Duodenal mucosa (tissue), 2 donors: ENCODE measurements at regions not wholly inside any gene's neighbourhood (a gene's known extent, or its start where the extent isn't known, plus 50 kb on each side); places are given as distances from the start of the nearest gene placed in this dataset.

Source experiments
- H3K27ac ChIP-seq: one replicate; pipeline ENCODE4 v1.7.0; 2013; ENCODE audit warnings: low read depth, low read length
- H3K27me3 ChIP-seq, 2 donors: one replicate each; pipeline ENCODE4 v1.7.0; 2013; ENCODE audit warnings: low read length in 2 of 2, control low read depth in 1 of 2; ENCODE audit not compliant: insufficient read depth in 2 of 2, control insufficient read depth in 1 of 2
- H3K36me3 ChIP-seq, 2 donors: one replicate each; pipeline ENCODE4 v1.7.0; 2013; ENCODE audit warnings: low read length in 2 of 2, control low read depth in 1 of 2; ENCODE audit not compliant: insufficient read depth in 2 of 2, control insufficient read depth in 1 of 2
- H3K4me1 ChIP-seq, 2 donors: one replicate each; pipeline ENCODE4 v1.7.0; 2013; ENCODE audit warnings: low read length in 2 of 2, control low read depth in 1 of 2; ENCODE audit not compliant: insufficient read depth in 2 of 2, control insufficient read depth in 1 of 2
- H3K4me3 ChIP-seq, 2 donors: one replicate each; pipeline ENCODE4 v1.7.0; 2013; ENCODE audit warnings: low read length in 2 of 2, low read depth in 1 of 2
- H3K9ac ChIP-seq, 2 donors: one replicate each; pipeline ENCODE4 v1.7.0; 2013; ENCODE audit warnings: low read length in 2 of 2, low read depth in 1 of 2
- H3K9me3 ChIP-seq, 2 donors: one replicate each; pipeline ENCODE4 v1.7.0; 2013; ENCODE audit warnings: low read length in 2 of 2, control low read depth in 1 of 2; ENCODE audit not compliant: control insufficient read depth in 1 of 2

GRCh38 chr2:120523766-120524165 lies 177.8 kb downstream of the INHBB start:
- Histone ChIP-seq H3K9ac (no peak overlapping the region), H3K4me1 (no peaks in the 10 kb centered on the region), H3K27ac (no peak overlapping the region), H3K4me3 (no peak overlapping the region), H3K27me3 (peaks cover 18 to 34% of the 10 kb centered on the region in 2 donors), H3K36me3 (no peaks in the 10 kb centered on the region), H3K9me3 (no peaks in the 10 kb centered on the region)

DNA sequence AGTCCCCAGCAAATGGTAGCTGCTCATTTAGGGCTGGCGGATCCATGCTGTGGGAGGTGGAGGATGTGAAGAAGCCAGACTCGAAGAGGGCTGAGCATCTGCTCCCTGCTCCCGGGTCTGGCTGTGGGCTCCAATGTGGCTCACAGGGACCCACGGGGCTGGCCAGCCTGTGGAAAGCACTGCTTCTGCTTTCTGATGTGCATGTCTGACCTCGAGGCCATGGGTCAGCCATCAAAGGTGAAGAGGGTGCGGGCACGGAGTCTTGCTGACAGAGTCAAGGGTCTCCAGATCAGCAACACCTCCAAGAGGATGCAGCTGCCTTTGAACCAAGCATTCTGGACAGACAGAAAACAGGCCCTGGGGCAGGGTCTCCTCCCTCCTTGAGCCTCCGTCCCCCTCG lies 178.2 kb downstream of the INHBB start:
- H3K4me3 ChIP-seq: no peak overlapping the region
- no peak overlapping the region for H3K9ac ChIP-seq
- H3K4me1 ChIP-seq: no peaks in the 10 kb centered on the region
- H3K27ac ChIP-seq: no peak overlapping the region
- H3K36me3 ChIP-seq: no peaks in the 10 kb centered on the region
- H3K27me3 ChIP-seq: peaks cover 18 to 34% of the 10 kb centered on the region in 2 donors
- H3K9me3 ChIP-seq: no peaks in the 10 kb centered on the region

GRCh38 chr2:120525056-120526046 lies 179.4 kb downstream of the INHBB start:
- H3K4me3 ChIP-seq: no peak overlapping the region
- H3K36me3 ChIP-seq: no peaks in the 10 kb centered on the region
- peaks cover 18 to 34% of the 10 kb centered on the region in 2 donors for H3K27me3 ChIP-seq
- H3K4me1 ChIP-seq: no peaks in the 10 kb centered on the region
- no peak overlapping the region for H3K9ac ChIP-seq
- H3K9me3 ChIP-seq: no peaks in the 10 kb centered on the region
- no peak overlapping the region for H3K27ac ChIP-seq

GRCh38 chr2:120526047-120526562 lies 180.2 kb downstream of the INHBB start:
- Histone ChIP-seq H3K9me3 (peaks cover 0 to 5% of the 10 kb centered on the region in 2 donors), H3K27me3 (peaks cover 18 to 34% of the 10 kb centered on the region in 2 donors), H3K36me3 (no peaks in the 10 kb centered on the region), H3K9ac (no peak overlapping the region), H3K27ac (no peak overlapping the region), H3K4me3 (no peak overlapping the region), H3K4me1 (no peaks in the 10 kb centered on the region)

DNA sequence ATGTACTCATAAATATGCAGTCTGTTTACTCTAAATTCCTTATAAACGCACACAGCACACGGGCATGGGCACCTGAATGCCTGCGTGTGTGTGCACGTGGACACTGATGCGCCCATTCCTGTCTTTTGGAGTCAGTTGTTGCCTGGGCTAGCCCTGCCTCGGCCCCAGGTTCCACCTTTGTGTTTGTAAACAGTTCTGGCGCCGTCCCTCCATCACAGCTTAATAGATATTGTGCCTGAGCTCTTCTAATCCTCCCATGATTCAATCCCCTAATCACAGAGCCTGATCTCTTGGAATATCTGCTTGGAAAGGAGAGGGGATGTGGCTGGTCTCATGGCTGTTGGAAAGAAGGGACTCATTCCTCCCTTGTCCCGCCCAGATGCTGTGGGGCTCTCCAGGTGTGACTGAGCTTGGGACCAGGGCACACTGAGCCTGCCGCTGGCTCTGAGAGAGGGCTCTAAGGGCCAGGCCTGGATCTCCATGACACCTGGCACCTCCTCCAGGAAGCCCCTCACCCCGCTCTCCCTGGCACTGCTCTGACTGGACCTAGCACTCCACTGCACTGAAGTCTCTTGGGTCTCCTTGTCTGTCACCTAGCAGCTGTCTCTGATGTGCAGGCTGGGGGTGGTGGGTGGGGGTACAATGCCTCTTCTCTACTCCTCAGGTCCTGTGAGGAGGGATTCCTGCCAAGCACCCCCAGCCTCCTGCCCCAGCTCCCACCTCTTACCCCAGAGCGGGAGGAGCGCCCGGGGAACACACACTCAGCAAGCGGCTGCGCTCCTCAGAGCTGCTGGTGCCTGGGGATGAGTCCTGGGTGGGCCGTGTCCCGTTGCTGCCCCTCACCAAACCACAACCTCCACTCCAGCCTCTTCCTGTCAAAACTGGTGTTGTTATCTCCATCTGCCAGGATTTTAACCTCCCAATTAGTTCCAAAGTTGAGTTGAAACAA lies 181.3 kb downstream of the INHBB start:
- Histone ChIP-seq H3K9me3 (peaks cover 0 to 5% of the 10 kb centered on the region in 2 donors), H3K27ac (no peak overlapping the region), H3K9ac (no peak overlapping the region), H3K4me1 (no peaks in the 10 kb centered on the region), H3K27me3 (peaks cover 13 to 22% of the 10 kb centered on the region in 2 donors), H3K4me3 (no peak overlapping the region), H3K36me3 (no peaks in the 10 kb centered on the region)

DNA sequence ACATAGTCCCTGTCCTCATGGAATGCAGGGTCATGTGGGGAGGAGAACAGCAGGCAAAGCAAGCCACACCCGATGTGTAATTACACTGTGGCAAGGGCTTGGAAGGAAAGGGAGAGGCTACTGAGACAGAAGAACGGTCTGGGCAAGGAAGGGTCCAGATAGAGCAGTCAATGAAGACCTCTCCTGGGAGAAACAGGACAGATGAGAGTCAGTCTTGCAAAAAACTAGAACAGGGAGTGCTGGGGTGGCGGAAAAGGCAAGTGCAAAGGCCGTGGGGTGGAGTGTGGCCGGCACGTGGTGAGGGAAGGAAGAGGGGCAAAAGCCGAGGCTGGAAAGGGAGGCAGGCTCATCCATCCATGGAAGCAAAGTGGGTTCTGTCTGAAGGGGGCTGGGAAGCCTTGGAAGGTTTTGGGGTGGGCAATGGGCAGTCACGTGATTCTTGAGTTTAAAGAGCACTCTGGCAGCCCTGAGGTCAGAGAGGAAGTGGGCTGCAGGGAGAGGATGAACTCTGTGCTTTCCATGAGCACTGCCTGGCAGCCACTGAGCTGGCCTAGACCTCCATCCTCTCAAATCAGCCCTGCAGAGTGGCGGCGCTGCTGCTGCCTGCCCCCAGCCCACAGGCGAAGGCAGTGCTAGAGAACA lies 182.2 kb downstream of the INHBB start:
- H3K4me1 ChIP-seq: no peaks in the 10 kb centered on the region
- no peaks in the 10 kb centered on the region for H3K36me3 ChIP-seq
- H3K4me3 ChIP-seq: no peak overlapping the region
- H3K9ac ChIP-seq: no peak overlapping the region
- peaks cover 7 to 13% of the 10 kb centered on the region in 2 donors for H3K27me3 ChIP-seq
- H3K9me3 ChIP-seq: peaks cover 0 to 5% of the 10 kb centered on the region in 2 donors
- H3K27ac ChIP-seq: no peak overlapping the region

DNA sequence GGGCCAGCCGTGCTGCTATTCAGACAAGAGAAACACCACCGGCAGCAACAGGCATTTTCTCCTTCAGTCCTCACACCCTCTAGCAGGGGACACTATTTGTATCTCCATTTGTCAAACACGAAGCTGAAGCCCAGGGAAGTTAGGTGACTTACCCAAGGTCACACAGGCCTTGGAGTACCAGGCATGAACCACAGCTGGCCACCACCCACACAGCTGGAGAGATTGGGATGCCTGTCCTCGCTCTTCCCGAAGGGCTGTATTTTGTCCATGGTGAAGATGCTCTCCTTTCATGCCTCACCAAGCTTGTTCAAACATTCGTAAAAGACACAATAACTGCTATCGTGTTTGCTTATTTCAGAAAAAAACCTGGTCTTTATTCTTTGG lies 182.7 kb downstream of the INHBB start:
- Histone ChIP-seq H3K9me3 (peaks cover 0 to 5% of the 10 kb centered on the region in 2 donors), H3K4me3 (no peak overlapping the region), H3K27me3 (peaks cover 4 to 8% of the 10 kb centered on the region in 2 donors), H3K36me3 (no peaks in the 10 kb centered on the region), H3K27ac (no peak overlapping the region), H3K4me1 (no peaks in the 10 kb centered on the region), H3K9ac (no peak overlapping the region)

DNA sequence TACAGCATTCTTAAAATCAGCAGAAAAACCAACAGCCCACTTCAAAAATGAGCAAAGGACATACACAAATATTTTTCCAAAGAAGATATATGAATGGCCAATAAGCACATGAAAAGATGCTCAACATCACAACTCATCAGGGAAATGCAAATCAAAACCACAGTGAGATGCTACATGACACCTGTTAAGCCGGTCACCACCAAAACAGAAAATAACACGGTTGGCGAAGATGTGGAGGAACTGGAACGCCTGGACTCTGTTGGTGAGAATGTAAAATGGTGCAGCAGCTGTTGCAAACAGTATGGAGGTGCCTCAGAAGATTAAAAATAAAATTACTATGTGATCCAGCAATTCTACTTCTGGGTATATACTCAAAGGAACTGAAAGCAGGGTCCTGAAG lies 184.8 kb downstream of the INHBB start:
- Histone ChIP-seq H3K27ac (no peak overlapping the region), H3K9ac (no peak overlapping the region), H3K27me3 (no peaks in the 10 kb centered on the region), H3K4me3 (no peak overlapping the region), H3K9me3 (peaks cover 0 to 5% of the 10 kb centered on the region in 2 donors), H3K36me3 (no peaks in the 10 kb centered on the region), H3K4me1 (no peaks in the 10 kb centered on the region)

DNA sequence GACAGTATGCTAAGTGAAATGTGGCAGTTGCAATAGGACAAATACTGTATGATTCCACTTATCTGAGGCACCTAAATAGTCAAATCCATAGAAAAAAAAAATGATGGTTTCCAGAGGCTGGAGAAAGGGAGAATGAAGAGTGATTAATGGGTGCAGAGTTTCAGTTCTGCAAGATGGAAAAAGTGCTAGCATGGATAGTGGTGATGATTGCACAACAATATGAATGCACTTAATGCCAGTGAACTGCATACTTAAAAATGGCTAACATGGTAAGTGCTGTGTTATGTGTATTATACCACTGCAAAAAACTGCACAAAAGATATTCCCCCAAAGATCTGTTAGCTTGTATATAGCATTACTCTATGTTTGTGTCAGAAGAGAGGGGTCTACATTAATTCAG lies 185.4 kb downstream of the INHBB start:
- H3K9ac ChIP-seq: no peak overlapping the region
- no peaks in the 10 kb centered on the region for H3K4me1 ChIP-seq
- no peaks in the 10 kb centered on the region for H3K27me3 ChIP-seq
- H3K4me3 ChIP-seq: no peak overlapping the region
- H3K36me3 ChIP-seq: no peaks in the 10 kb centered on the region
- H3K9me3 ChIP-seq: peaks cover 0 to 5% of the 10 kb centered on the region in 2 donors
- H3K27ac ChIP-seq: no peak overlapping the region
